ENCODE measurements at regions not wholly inside any gene's neighbourhood (a gene's known extent, or its start where the extent isn't known, plus 50 kb on each side); places are given as distances from the start of the nearest gene placed in this dataset.

DNA sequence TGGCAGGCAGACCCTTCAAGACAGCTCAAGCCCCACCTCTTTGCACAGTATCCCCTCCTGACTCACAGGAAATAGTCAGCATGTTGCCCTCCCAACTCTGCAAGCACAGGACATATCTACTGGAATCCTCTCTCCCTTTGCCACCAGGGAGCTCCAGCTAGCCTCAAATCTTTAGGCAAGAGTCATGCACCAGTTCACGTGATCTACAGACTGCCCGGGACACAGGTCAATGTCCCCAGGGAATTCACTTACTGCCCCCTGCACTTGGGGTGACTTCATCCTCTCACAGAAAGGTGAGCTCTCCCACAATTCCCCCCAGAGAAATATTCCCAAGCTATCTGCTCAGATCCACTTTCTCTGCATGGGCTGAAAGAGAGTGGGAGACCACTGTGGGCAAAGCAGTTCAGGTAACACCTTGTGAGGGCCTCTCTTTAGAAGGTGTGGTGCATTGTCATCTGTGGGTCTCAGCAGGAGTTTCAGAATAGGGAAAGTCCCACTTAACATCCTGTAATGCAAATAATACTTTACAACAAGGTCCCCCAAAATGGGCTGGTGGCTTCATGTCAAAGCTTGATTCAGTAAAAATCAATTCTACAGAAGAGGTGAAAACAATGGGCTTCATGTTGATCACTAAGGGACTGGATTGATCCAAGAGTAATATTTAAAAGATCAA, 129.9 kb downstream of the NOC3L start:
- Histone ChIP-seq H3K4me1 (no peaks in the 10 kb centered on the region), H3K27ac (no peak overlapping the region), H3K36me3 (peaks cover 0 to 3% (median 0%) of the 10 kb centered on the region in 3 donors), H3K4me3 (no peak overlapping the region), H3K27me3 (no peaks in the 10 kb centered on the region), H3K9me3 (no peaks in the 10 kb centered on the region)
- DNase-seq = peak in 2 of 6 donors; percentile 13 to 24
- no peak for FAIRE-seq
- TF ChIP-seq, protein P1, sequence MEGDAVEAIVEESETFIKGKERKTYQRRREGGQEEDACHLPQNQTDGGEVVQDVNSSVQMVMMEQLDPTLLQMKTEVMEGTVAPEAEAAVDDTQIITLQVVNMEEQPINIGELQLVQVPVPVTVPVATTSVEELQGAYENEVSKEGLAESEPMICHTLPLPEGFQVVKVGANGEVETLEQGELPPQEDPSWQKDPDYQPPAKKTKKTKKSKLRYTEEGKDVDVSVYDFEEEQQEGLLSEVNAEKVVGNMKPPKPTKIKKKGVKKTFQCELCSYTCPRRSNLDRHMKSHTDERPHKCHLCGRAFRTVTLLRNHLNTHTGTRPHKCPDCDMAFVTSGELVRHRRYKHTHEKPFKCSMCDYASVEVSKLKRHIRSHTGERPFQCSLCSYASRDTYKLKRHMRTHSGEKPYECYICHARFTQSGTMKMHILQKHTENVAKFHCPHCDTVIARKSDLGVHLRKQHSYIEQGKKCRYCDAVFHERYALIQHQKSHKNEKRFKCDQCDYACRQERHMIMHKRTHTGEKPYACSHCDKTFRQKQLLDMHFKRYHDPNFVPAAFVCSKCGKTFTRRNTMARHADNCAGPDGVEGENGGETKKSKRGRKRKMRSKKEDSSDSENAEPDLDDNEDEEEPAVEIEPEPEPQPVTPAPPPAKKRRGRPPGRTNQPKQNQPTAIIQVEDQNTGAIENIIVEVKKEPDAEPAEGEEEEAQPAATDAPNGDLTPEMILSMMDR (IDR thresholded peaks at IDR 0.05) = no peak
- intact Hi-C loops (cut with DNase I) = no loop called here
- 35 to 37% methylated on average over 2 of the region's 2 CpGs for WGBS, 2 donors
- peak; percentile 60 to 78 (median 69) for ATAC-seq

DNA sequence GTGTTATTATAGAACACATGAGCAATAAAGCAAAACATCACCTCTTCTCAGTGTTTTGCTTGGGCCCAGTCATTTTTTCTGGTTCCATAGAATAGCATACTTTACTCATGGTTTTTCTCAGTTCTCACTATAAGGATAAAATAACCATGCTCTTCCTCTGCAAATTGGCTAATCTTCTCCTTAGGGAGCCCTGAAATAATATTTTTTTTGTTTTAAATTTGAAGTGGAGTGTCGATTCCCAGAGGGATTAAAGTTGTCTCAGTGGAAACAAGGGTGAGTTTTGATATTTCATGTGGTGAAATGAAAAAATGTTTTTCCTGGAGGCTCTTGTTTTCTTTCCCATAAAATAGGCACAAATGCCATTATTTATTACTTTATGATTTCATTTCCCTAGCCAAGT, 127.3 kb downstream of the NOC3L start:
- peaks cover 0 to 3% (median 0%) of the 10 kb centered on the region in 3 donors for H3K36me3 ChIP-seq

DNA sequence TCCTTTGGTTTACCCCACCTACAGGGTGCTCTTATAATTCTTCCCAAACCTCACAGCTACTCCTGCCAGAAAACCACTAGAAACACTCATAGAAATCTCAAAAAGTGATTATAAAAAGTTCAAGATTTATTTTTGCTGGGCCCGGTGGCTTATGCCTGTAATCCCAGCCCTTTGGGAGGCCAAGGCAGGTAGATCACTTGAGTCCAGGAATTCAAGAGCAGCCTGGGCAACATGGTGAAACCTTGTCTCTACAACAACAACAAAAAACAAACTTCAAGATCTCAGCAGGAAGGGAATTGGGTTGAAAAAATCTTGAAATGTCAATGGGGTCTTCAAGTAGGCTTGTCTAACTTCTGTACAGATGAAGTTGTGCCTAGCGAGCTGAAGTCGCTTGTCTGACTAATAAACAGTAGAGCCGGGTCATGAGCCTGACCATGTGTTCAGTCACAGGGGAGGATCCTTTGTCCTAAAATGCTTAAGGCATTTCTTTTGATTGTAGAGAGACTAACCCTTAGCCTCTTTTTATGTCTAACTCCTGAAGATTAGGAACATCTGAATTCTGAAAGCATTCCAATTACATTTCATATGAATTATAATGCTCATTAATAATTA, 124.6 kb downstream of the NOC3L start:
- no peak for FAIRE-seq
- H3K4me3 ChIP-seq = no peak overlapping the region
- intact Hi-C loops (cut with DNase I) = no loop called here
- no peak overlapping the region for H3K27ac ChIP-seq
- peaks cover 0 to 3% (median 0%) of the 10 kb centered on the region in 3 donors for H3K4me1 ChIP-seq
- no peak for DNase-seq
- 83 to 95% methylated on average over 4 of the region's 4 CpGs for WGBS, 2 donors
- no peaks in the 10 kb centered on the region for H3K9me3 ChIP-seq
- H3K36me3 ChIP-seq = peaks cover 0 to 3% (median 0%) of the 10 kb centered on the region in 3 donors
- no peak for ATAC-seq
- TF ChIP-seq, protein P1 (IDR thresholded peaks at IDR 0.05) = no peak
- H3K27me3 ChIP-seq = no peaks in the 10 kb centered on the region

More for the DNA sequence above, 127.3 kb downstream of the NOC3L start:
- FAIRE-seq (no peak), ATAC-seq (no peak), DNase-seq (no peak)
- 95 to 97% methylated on average over 1 of the region's 1 CpG for WGBS, 2 donors
- H3K4me1 ChIP-seq = peaks cover 0 to under 1% (median 0%) of the 10 kb centered on the region in 3 donors
- intact Hi-C loops (cut with DNase I) = no loop called here
- TF ChIP-seq, protein P1 (IDR thresholded peaks at IDR 0.05) = no peak
- no peaks in the 10 kb centered on the region for H3K9me3 ChIP-seq
- H3K27me3 ChIP-seq = no peaks in the 10 kb centered on the region
- no peak overlapping the region for H3K27ac ChIP-seq
- H3K4me3 ChIP-seq = no peak overlapping the region

DNA sequence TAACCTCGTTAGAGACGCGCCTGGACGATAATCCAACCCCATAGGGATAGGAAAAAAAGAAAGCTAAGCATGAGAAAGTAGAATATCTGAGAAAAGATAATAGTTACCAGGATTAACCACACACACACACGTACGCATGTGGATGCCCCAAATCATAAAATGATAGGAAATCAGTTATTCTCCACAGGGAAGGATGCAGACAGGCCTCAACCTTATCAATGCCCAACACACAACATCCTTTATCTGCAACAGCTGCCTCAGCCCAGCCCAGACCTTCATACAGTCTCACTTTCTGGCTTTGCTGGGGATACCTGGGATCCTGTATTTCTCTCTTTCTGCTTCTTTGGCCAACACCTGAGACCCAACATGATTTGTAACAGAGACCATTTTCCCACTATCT, 123.0 kb downstream of the NOC3L start:
- TF ChIP-seq, protein P1 (IDR thresholded peaks at IDR 0.05) = no peak
- DNase-seq = no peak
- no peaks in the 10 kb centered on the region for H3K27me3 ChIP-seq
- H3K27ac ChIP-seq = no peak overlapping the region
- intact Hi-C loops (cut with DNase I) = no loop called here
- 93 to 95% methylated on average over 6 of the region's 6 CpGs for WGBS, 2 donors
- FAIRE-seq = no peak
- no peak overlapping the region for H3K4me3 ChIP-seq
- peaks cover 0 to 3% (median 0%) of the 10 kb centered on the region in 3 donors for H3K4me1 ChIP-seq
- H3K36me3 ChIP-seq = peaks cover 0 to 3% (median 0%) of the 10 kb centered on the region in 3 donors
- no peaks in the 10 kb centered on the region for H3K9me3 ChIP-seq
- no peak for ATAC-seq

DNA sequence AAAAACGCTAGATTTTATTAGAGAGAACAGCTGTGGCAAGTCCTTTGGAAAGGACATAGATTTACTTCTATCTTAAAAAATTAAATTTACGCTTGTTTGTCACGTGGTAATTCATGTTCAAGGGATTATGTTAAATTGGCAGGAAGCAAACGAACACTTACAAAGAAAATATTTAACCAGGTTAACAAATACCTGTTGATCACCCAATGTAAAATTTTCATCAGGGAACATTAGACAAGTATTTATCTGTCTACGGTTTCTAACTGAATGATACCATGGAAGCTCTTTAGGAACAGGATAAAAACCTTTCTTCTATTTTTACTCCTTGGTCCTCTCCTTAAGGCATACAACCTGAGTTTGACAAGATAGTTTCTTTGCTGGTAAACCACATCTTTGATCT, 122.2 kb downstream of the NOC3L start:
- no peak for ATAC-seq
- Histone ChIP-seq H3K36me3 (peaks cover 0 to 3% (median 0%) of the 10 kb centered on the region in 3 donors), H3K4me3 (no peak overlapping the region), H3K27ac (no peak overlapping the region), H3K4me1 (peaks cover 0 to 3% (median 0%) of the 10 kb centered on the region in 3 donors), H3K27me3 (no peaks in the 10 kb centered on the region), H3K9me3 (no peaks in the 10 kb centered on the region)
- no peak for FAIRE-seq
- 48 to 53% methylated on average over 5 of the region's 5 CpGs for WGBS, 2 donors
- DNase-seq = no peak
- intact Hi-C loops (cut with DNase I) = no loop called here
- TF ChIP-seq, protein P1 (IDR thresholded peaks at IDR 0.05) = no peak
